ENCODE measurements at regions not wholly inside any gene's neighbourhood (a gene's known extent, or its start where the extent isn't known, plus 50 kb on each side); places are given as distances from the start of the nearest gene placed in this dataset.

DNA sequence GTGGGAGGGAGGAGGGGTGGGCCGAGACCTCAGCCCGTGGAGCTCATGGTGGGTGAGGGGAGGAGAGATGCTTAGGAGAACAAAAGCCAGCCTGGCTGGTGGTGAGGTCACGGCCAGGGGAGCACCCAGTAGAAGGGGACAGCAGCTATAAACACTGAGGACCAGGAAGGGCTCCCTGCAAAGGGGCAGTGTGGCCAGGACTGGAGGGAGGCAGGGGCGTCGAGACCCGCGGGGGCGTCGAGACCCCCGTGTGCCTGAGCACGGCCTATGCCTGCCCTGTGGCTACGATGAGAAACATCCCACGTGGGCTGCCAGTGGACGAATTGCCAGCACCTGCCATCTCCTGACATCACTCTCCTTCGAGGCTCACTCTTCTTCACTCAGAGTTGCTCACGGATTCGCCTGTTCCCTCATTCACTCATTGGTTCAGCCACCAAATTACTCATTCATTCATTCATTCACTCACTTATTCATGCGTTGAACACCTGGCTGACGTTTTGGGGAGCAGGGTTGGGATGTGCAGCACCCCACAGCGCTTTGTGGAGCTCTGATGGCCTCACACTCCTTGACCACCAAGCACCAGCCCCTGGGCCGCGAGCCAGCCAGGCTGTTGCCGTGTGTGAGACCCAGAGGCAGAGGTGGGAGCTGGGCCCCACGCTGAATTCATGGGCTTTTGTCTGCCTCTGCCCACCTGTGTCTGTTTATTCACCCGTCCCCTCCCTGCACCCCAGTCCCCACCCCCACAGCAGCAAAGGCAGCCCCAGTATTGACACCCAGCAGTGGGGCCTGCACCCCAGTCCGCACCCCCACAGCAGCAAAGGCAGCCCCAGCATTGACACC is 61.2 kb upstream of the BHLHE23 start:
- DNase-seq = no peak

DNA sequence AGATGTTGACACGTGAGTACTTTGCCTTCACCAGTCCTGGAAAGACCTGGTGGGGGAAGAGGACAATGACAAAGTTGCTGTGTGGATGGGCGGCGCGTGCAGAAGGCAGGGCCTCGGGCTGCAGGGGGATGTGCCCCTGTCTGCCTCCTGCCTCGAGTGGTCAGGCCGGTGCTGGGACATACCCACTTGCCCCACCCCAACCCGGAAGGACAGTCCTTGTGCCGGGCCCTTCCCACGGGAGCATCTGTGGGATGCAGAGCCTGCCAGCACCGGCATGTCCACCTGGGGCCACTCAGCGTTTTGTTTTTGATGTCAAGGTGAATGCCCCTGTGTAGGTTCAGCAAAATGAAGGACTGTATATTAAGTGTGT is 60.5 kb upstream of the BHLHE23 start:
- DNase-seq = no peak

DNA sequence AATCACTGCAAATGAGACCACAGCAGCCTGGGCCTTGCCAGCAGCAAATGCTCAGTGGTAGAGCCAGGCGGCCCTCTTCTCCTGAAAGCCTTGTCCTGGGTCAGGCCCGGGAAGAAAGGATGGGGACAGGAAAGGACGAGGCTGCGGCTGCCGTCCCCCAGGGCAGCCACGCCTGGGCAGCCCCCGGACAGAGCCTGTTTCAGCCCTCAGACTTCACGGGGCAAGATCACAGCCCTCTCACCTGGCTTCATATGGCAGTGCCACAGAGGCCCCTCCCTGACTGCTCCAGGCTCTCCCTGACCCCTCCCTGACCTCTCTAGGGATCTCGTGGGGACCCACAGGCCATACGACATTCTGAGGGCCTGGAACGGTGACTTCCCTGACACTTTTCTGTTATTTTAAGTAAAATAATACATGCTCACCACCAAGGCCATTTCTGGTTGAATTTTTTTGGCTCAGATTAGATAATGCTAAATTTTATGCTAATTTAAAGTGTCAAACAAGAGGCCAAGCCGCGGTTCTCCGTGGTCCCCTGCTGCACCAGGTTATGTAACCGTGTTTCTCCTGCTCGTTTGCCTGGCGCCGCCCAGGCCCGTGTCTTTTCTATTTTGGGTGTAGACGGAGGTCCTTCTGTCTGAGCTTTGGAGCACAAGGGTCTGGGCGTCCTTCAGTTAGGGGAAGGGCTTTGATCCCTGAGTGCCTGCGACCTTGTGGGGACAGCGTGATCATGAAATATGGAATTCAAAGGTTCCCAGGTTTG is 59.9 kb upstream of the BHLHE23 start:
- DNase-seq = no peak

DNA sequence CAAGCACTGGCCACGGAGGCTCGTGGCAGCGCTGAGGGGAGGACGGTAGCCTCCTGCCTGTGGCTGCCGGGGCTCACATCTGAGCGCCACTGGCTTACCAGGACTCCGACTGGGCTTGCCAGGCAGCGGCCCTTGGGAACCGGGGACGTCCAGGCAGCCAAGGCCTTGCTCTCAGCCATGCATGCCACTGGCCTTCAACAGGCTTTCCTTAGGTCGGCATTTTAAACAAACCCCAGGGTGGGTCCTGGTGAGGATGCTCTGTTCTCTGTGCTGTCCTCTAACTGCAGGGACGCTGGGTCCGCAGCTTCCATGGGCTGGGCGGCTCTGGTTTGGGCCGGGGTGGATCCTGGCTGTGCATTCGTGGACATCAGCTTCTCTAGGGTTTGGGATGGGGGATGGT is 59.1 kb upstream of the BHLHE23 start:
- no peak for DNase-seq

DNA sequence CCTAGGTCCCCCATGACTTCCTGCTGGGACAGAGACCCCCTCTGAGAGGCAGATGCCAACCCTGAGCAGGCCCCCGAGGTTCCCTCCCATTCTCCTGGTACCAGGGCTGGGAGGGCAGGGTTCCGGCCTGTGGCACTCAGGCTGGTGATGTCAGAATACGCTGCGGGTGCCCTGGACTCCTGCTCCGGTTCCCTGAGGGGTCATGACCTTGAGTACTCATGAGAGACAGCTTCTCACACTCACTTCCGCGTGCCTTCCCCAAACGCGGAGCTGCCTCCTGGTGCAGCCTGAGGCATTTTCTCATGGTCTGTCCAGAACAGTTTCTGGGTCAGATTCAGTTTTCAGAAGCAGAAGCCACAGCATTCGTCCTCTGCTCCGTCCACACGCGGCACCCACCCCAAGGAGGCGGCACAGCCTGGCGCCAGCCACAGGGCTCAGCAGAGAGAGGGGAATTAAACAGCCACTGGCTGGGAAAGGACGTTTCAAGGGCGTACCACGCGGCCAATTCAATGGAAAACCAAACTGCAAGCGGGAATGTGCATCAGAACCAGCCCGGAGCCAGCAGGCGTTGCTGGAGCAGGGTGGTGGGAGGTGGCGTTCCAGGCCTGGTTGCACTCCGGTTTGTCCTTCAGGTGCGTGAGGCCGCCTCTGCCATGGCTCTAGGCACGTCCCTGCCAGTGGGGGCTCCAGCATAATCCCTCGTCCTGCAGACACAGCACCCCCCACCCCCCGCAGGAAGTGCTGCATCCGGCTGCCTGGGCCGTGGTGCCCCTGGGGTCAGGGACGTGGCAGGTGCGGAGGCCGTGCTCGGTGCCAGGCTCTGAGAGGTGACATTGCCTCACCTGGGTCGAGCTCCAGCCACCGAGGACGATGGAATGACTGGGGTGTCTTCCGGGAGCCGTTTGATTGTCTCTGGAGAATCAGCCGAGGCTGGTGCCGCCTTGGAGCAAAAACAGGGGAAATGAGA is 58.3 kb upstream of the BHLHE23 start:
- no peak for DNase-seq

DNA sequence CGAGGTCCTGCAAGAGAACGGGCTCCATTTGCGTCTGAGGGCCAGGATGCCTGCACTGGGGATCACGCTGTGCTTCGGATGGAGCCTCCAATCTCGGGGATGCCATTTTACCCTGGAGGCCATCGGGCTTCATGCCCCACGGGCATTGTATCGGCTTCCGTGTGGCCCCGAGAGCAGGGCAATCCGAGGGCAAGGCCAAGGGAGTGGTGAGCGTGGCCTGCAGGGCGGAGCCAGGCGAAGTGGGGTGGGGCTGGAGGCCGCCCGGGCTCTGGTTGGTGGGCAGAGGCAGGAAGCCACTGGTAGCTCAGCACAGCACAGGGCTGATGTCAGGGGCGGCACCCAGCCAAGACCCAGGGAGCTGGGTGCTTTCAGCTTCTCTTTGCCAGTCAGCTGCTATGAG is 57.5 kb upstream of the BHLHE23 start:
- no peak for DNase-seq

DNA sequence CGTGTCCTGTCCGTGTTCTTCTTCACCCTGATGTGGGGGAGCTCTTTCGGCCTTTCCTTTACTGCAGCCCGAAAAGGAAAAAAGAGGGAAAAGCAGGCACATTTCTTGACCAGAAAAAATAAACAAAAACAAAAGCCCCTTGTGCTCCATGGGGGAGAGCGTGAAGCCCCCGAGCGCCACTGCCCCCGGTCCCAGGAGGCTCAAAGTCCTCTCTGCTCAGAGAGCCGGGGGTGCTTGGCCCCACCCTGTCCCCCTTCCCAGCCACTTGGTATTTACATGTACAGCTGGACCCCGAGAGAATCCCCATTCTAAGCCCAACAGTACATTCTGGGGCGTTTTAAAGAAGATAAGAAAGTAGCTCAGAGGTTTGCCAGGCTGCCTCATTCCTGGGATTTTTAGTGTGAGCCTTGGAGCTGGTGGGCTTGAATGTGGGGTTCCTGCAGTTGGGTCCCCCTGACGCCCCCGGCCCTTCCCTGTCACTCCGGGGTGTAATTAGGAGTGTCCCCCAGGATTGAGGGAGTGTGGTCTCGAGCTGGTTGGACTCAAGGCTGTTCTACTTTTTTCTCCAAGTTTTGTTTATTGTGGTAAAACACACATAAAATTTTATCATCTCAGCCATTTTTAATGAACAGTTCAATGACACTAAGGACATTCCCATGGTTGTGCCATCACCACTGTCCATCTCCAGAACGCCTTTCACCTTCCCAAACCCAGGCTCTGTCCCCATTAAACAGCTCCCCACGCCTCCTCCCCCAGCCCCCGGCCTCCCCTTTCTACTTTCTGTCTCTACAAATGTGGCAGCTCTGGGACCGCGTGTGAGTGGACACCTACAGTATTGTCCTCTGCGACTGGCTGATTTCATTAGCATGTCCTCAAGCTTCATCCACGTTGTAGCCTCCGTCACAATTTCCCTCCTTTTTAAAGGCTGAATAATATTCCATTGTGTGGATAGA is 55.7 kb upstream of the BHLHE23 start:
- DNase-seq = no peak

DNA sequence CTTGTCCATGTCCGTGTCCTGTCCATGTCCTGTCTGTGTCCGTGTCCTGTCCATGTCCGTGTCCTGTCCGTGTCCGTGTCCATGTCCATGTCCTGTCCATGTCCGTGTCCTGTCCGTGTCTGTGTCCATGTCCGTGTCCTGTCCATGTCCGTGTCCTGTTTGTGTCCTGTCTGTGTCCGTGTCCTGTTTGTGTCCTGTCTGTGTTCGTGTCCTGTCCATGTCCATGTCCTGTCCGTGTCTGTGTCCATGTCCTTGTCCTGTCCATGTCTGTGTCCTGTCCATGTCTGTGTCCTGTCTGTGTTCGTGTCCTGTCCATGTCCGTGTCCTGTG is 55.0 kb upstream of the BHLHE23 start:
- DNase-seq = no peak

DNA sequence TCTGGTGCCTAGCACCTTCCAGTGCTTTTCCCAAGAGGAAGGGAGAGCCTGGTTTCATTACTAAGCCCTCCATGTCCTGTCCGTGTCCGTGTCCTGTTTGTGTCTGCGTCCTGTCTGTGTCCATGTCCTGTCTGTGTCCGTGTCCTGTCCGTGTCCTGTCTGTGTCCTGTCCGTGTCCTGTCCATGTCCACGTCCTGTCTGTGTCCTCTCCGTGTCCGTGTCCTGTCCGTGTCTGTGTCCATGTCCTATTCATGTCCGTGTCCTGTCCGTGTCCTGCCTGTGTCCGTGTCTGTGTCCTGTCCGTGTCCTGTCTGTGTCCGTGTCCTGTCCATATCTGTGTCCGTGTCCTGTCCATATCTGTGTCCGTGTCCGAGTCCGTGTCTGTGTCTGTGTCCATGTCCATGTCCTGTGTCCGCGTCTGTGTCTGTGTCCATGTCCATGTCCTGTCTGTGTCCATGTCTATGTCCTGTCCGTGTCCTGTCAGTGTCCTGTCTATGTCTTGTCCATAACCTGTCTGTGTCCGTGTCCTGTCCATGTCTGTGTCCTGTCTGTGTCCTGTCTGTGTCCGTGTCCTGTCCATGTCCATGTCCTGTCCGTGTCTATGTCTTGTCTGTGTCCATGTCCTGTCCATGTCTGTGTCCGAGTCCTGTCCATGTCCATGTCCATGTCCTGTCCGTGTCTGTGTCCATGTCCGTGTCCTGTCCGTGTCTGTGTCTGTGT is 54.4 kb upstream of the BHLHE23 start:
- DNase-seq = no peak

DNA sequence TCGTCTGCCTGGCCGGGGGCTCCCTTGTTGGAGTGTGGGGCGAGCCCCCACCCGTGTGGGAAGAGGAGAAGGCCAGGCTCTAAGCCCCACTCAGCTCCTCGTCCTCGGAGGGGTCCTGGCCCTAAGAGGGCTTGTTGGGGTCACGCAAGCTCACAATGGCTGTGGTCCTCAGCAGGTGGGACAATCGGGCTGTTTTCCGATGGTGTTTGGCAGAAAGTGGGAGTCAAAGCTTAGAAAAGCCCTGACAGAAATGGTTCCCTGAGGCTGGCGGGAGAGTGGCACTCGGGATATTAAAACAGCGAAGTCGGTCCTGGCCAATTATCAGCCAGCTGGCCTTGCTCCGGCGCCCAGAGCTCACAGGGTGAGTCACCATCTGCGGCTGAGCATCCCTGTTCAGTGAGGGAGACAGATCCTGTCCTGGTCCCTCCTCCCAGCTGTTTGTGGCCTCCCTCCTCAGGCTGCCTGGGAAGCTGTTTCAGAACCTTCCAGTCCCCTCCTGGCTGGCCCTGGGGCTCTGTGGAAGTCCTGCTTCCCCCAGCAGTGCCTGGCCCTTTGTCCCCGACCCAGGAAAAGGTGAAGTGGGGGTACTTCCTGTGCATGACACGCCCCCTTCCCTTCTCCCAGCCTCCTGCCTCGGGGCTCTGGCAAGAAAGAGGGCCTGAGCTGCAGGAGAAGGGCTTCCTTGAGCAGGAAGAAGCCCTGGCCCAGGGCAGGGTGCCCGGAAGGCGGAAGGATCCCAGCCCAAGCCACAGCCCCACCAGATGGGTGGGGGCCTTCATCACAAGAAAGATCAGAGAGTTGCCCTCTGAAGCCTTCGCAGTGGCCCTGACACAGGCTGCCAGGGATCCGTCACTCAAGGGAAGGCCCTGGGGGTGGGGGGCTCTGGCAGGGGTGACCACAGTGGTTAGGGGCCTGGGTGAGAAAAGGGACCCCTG is 53.6 kb upstream of the BHLHE23 start:
- DNase-seq = no peak

DNA sequence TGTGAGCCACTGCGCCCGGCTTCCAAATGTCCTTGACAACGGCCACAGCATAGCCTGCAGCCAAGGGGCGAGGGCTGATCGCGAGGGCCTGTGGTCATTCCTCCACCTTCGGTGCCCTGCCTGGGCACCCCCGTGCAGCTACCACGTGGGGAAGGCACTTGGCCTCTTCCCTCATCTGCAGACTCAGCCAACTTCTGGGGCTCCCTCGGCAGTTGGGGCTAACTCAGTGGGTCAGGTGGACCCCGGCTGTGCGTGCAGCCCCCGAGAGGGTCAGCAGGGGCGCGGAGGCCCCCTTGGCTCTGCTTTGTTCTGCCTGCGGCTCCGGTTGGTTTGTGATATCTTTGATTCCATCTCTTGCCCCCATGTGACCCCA is 52.9 kb upstream of the BHLHE23 start:
- DNase-seq = no peak

DNA sequence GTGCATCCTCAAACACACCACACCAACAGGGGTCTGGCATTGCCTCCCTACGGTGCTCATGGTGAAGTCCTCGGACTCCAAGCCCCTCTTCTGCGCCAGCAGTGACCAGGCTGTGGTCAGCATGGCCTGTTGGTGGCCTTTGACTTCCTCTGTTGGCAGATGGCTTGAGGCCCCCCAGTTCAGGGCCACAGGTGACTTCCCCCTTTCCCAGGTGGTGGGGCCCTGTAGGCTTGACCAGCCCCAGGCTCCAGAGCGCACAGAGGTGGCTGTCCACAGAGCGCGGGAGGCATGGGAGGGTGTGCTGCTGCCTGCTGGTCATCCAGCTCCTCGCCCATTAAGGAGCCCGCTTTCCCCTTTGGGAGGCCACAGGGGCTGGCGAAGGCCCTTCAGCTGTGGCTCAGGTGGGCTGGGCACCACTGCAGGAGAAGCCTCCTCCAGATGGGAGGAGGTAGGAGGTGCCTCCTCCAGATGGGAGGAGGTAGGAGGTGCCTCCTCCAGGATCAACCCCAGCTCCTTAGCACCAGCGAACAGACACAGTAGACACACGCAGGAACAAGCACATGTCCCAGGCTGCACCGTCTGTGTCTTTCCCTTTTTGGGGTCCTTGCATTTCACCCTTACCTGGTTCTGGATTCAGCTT is 52.1 kb upstream of the BHLHE23 start:
- DNase-seq = no peak

DNA sequence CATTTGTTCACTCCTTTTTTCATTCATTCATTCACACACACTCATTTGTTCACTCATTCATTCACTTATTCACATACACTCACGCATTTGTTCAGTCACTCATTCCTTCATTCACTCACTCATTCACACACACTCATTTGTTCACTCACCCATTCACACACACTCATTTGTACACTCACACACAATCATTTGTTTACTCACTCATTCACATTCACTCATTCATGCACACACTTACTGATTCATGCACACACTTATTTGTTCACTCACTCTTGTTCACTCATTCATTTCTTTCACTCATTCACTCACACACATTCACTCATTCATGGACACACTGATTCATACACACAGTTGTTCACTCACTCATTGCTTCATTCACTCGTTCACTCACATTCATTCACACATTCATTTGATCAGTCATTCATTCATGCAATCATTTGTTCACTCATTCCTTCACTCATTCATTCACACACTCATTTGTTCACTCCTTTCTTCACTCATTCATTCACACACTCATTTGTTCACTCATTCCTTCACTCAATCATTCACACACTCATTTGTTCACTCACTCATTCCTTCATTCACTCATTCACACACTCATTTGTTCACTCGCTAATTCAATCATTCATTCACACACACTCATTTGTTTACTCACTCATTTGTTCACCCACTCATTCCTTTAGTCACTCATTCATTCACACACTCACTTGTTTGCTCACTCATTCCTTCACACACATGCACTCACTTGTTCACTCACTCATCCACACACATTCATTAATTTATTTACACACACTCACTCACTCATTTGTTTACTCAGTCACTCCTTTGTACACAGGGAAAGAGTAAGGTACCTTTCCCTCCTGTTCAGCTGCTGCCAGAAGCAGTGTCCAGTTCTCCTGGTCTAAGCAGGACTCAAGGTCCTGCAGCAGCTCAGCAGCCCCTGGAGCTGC is 50.7 kb upstream of the BHLHE23 start:
- DNase-seq = no peak

DNA sequence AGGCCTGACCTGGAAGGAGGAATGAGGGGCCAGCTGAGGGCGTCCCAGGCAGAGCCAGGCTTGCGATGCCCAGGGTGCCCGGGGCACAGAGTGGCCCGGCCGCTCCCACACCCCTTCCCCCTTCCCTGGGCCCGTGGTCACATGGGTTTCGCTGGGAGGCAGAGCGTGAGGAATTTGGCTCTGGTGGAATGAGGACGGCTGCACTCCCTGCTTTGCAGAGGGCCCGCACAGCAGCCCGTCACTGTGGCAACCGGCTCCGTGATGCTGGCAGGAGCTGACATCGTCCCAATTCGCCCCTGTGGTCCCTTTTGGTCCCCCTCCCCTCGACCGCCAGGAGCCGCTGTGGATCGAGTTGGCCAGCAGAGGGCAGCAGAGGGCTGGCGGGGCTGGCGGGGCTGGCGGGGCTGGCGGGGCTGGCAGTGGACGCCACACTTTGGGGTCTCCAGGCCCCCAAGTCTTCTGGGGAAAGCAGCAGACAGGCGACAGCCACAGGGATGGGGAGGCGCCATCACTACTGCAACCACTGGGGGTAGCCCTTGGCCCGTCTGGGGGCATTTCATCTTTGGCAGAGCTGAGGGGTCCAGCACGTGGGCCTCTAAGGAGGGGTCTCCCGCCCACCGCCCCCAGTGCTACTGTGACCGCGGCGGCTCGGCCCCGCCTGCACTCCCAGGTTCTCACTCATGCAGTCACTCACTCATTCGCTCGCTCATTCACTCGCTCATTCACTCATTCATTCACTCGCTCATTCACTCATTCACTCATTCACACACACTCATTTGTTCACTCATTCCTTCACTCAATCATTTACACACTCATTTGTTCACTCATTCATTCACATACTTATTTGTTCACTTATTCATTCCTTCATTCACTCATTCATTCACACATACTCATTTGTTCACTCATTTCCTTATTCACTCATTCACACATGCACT is 49.7 kb upstream of the BHLHE23 start:
- DNase-seq = no peak
